HG02678 (cell line): ENCODE measurements at regions not wholly inside any gene's neighbourhood (a gene's known extent, or its start where the extent isn't known, plus 50 kb on each side); places are given as distances from the start of the nearest gene placed in this dataset.
"Not testable (repeated sequence)": the region's sequence is repeated elsewhere in the genome, so short reads cannot be mapped to it uniquely, and the experiment has no call there.

Source experiments
- ATAC-seq: cut with Tn5 transposase; IDR thresholded peaks from one replicate; pipeline ENCODE4 v1.9.1; 2021; ENCODE audit warnings: mild to moderate bottlenecking, moderate library complexity; ENCODE audit not compliant: unreplicated experiment

DNA sequence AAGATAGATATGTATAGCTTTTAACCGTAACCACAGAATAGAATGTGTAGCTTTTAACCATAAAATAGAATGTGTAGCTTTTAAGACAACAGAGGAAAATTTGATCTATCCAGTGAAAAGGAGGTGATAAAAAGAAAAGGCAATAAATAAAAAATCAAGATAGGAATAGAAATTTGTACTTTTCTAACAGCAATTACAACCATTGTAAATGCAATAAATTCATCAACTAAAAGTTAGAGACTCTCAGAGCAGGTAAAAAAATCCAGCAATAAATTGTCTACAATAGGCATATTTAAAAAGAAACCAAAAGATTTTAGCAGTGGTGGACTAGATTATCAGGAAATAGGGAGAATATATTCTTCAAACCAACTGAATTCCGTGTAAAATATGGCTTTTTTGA lies 63.8 kb upstream of the ABHD2 start:
- no peak for ATAC-seq

DNA sequence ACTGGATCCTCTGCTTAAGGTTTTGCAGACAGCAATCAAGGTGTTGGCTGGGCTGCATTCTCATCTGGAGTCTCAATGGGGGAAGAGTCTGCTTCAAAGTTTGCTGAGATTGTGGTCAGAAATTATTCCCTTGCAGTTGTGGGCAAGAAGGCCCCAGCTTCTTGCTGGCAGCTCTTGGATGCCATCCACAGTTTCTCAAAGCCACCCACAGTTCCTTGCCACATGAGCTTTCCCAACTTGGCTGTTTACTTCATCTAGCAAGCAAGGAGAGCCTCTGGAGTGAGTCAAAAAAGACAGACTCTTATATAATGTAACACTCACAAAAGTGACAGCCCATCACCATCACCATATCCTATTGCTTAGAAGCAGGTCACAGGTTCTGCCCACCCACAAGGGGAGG lies 62.1 kb upstream of the ABHD2 start:
- ATAC-seq, result no peak

DNA sequence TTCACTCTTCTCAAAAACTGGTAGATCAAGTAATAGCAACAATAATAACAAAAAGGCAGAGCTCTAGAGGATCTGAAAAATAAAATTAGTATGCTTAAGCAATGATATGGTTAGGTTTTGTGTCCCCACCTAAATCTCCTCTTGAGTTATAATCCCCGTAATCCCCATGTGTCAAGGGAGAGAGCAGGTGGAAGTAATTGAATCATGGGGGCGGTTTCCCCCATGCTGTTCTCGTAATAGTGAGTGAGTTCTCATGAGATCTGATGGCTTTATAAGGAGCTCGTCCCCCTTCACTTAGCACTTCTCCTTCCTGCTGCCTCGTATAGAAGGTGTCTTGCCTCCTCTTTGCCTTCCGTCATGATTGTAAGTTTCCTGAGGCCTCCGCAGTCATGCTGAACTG lies 60.2 kb upstream of the ABHD2 start:
- ATAC-seq, result no peak

DNA sequence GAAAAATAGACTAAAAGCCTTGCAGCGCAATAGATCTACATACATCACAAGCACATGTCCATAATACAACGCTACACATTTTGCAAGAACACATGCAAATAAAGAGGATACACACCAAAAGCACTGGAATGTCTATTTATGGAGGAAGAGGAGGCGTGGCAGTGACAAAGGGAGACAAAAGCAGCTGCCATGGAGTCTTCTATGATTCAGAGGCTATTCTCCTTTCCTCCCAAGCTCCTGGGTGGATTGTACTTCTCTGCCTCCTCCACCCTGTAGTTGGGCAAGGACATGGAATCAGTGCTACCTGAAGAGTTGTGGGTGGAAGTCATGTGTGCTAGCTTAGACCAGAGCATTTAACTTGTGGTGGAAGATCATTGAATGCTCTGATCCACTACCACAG lies 57.9 kb upstream of the ABHD2 start:
- no peak for ATAC-seq

DNA sequence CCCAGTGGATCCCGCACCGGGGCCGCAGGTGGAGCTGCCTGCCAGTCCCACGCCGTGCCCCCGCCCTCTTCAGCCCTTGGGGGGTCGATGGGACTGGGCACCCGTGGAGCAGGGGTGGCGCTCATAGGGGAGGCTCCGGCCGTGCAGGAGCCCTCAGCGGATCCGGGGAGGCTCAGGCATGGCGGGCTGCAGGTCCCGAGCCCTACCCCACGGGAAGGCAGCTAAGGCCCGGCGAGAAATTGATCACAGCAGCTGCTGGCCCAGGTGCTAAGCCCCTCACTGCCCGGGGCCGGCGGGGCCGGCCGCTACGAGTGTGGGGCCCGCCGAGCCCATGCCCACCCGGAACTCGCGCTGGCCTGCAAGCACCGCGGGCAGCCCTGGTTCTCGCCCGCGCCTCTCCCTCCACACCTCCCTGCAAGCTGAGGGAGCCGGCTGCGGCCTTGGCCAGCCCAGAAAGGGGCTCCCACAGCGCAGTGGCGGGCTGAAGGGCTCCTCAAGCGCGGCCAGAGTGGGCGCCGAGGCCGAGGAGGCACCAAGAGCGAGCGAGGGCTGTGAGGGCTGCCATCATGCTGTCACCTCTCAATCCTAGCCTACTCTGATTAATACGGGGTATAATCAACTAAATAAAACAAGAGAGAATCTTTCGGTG lies 56.5 kb upstream of the ABHD2 start:
- not testable (repeated sequence) for ATAC-seq

DNA sequence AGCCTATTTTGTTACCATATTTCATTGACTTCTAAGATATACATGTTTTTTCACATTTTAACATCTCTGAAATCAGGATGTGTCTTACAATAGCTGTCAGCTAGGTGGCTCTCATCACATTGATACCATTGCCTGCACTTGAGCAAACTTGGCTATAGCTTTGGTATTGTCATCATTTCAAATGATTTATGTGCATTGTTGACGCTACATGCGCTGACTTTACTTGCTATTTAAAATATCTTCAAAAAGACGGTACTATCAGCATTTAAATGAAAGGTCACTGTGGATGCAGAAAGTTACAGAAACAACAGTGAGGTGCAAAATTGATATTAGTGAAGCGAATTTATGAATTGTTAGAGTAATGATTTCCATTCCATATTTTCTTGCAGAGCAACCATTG lies 54.0 kb upstream of the ABHD2 start:
- no peak for ATAC-seq

DNA sequence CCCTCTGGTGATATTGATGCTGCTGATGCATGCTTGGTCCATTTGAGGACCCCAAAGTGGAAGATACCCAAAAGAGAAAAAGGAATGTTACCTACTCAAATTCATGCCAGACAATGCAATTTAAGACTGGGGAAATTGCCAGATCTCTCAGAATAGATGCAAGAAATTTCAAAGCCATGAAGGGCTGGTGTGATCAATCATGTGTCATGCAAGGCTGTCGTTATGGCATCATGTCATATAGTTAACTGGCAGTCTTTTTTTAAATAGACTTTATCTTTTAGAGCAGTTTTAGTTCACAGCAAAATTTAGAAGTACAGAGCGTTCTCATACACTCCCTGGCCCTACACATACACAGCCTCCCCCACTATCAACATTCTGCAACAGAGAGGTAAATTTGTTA lies 53.1 kb upstream of the ABHD2 start:
- ATAC-seq, result no peak

DNA sequence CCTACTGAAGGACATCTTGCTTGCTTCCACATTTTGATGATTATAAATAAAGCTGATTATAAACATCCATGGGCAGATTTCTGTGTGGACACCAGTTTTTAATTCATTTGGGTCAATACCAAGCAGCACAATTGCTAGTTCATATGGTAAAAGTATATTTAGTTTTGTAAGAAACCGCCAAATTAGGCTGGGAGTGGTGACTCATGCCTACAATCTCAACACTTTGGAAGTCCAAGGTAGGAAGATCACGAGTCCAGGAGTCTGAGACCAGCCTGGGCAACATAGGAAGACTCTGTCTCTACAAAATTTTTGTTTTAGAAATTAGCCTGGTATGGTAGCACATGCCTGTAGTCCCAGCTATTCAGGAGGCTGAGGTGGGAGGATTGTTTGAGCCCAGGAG lies 52.6 kb upstream of the ABHD2 start:
- no peak for ATAC-seq

DNA sequence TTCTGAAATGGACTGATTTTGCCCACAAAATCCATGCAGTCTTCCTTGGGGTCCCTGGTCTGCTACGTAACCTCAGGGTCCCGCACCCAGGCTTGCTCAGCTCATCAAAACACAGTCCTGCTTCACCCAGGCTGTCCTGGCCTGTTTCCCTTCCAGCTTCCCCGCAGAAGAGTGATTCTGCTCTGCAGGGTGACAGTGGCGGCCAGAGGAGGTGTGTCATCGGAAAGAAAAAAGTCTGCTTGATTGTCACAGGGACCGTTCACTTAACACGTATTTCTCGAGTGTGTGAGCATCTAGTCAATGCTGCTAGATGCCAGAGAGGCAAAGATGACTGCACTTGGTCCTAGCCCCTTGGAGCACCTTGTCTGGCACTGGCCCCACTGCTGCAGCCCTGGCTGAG lies 50.1 kb upstream of the ABHD2 start:
- ATAC-seq, result no peak
